ENCODE measurements at regions not wholly inside any gene's neighbourhood (a gene's known extent, or its start where the extent isn't known, plus 50 kb on each side); places are given as distances from the start of the nearest gene placed in this dataset.

DNA sequence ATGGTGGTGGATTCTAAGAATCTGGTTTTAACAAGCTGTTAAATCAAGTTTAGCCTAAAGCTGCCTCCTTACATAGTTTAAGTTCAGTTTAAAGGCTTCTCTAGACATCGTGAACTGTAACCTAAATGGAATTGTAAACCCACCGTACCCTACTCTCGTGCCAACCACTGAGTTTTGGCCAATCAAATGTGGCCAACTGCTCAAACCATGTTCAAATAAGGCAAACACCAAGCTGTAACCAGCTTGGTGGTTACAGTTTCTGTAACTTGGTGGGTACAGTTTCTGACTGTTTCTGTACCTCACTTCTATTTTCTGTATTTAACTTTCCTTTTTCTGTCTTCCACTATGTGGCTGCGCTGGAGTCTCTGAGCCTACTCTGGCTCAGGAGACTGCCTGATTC lies 131.9 kb upstream of the DDHD1 start:
- TF ChIP-seq, protein P1, sequence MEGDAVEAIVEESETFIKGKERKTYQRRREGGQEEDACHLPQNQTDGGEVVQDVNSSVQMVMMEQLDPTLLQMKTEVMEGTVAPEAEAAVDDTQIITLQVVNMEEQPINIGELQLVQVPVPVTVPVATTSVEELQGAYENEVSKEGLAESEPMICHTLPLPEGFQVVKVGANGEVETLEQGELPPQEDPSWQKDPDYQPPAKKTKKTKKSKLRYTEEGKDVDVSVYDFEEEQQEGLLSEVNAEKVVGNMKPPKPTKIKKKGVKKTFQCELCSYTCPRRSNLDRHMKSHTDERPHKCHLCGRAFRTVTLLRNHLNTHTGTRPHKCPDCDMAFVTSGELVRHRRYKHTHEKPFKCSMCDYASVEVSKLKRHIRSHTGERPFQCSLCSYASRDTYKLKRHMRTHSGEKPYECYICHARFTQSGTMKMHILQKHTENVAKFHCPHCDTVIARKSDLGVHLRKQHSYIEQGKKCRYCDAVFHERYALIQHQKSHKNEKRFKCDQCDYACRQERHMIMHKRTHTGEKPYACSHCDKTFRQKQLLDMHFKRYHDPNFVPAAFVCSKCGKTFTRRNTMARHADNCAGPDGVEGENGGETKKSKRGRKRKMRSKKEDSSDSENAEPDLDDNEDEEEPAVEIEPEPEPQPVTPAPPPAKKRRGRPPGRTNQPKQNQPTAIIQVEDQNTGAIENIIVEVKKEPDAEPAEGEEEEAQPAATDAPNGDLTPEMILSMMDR (IDR thresholded peaks at IDR 0.05) = no peak
- no peak for TF ChIP-seq POLR2A (IDR thresholded peaks at IDR 0.05)

All from thyroid gland (tissue), 4 donors.